ENCODE measurements at regions not wholly inside any gene's neighbourhood (a gene's known extent, or its start where the extent isn't known, plus 50 kb on each side); places are given as distances from the start of the nearest gene placed in this dataset.

DNA sequence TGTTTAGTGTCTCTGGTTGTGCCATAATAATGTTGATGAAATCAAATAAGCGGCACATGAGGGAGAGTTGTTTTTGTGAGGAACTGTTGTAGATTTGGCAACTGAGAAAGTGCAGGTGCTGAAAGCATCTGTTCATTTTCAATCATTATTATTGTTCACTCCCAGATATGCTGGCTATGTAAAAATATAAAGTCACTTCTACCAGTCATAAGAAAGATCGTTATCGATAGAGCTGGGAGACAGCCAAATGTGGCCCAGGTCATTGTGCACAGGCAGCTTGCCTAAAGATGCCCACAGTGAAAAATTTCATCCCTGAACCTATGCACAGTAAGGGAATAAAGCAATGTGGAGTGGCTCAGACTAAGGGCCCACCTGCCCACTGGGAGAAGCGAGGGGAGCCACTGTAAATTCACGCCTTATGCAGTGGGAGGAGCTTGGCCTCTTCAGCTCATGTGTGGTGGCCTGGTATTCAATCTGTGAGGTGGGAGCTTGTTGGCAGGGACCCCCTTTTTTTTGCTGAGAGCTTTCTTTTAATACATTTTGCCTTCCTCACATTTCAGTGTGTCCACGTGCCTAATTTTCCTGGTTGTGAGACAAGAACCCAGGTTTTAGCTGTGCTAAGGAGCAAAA, 1490.8 kb upstream of the TMEM132C start:
- no peak for DNase-seq (ENCODE audit: low spot score, unreplicated experiment)
- Mint-ChIP-seq H3K4me1 (ENCODE audit: low read depth) (no peaks in the 10 kb centered on the region), H3K36me3 (ENCODE audit: insufficient read depth) (no peaks in the 10 kb centered on the region), H3K4me3 (ENCODE audit: low read depth) (no peak overlapping the region), H3K9me3 (ENCODE audit: low read depth) (peaks cover 3% of the 10 kb centered on the region), H3K27me3 (peaks cover 12% of the 10 kb centered on the region), H3K27ac (no peak overlapping the region)
- TF ChIP-seq, protein P1, sequence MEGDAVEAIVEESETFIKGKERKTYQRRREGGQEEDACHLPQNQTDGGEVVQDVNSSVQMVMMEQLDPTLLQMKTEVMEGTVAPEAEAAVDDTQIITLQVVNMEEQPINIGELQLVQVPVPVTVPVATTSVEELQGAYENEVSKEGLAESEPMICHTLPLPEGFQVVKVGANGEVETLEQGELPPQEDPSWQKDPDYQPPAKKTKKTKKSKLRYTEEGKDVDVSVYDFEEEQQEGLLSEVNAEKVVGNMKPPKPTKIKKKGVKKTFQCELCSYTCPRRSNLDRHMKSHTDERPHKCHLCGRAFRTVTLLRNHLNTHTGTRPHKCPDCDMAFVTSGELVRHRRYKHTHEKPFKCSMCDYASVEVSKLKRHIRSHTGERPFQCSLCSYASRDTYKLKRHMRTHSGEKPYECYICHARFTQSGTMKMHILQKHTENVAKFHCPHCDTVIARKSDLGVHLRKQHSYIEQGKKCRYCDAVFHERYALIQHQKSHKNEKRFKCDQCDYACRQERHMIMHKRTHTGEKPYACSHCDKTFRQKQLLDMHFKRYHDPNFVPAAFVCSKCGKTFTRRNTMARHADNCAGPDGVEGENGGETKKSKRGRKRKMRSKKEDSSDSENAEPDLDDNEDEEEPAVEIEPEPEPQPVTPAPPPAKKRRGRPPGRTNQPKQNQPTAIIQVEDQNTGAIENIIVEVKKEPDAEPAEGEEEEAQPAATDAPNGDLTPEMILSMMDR (IDR thresholded peaks at IDR 0.05; ENCODE audit: unreplicated experiment), result no peak

DNA sequence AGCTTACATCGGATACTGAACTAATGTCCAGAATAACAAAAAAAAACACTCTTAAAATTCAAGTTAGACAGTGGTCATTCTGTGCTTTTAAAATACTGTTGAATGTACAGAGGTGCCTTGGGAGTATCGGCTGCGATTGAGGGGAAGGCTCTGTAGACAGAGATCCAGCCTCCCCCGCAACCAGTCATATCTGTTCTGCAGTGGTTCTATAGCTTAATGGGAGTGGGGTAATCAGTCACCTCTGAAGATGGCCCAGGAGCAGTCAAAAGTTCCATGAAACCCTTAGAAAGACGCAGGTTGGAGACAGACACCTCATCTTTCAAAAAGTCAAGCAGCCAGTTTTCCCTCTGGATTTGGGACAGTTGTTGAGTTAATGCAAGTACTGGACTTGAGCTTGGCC, 1486.6 kb upstream of the TMEM132C start:
- no peak overlapping the region for H3K27ac Mint-ChIP-seq
- no peak for DNase-seq (ENCODE audit: low spot score, unreplicated experiment)
- H3K36me3 Mint-ChIP-seq (ENCODE audit: insufficient read depth), result no peaks in the 10 kb centered on the region
- H3K9me3 Mint-ChIP-seq (ENCODE audit: low read depth), result no peaks in the 10 kb centered on the region
- H3K4me3 Mint-ChIP-seq (ENCODE audit: low read depth), result no peak overlapping the region
- H3K27me3 Mint-ChIP-seq, result peaks cover 16% of the 10 kb centered on the region
- no peaks in the 10 kb centered on the region for H3K4me1 Mint-ChIP-seq (ENCODE audit: low read depth)
- TF ChIP-seq, protein P1 (IDR thresholded peaks at IDR 0.05; ENCODE audit: unreplicated experiment), result no peak

DNA sequence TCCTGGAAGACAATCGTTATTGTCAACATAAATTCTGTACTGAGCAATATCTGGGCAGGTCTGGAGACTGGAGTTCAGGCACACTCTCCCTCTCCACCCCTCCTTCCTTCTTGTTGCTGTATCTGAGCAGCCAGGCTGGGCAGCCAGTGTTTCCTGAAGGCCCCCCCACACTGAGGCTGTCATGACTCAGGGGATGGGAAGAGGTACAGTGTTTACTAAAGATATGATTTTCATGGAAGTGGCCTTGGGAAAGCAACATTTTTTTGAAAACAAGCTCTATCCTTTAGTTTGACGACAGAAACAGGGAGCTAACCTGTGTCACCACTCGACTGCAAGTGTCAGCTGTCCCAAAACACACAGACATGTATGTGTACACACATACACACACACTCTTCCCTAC, 1485.4 kb upstream of the TMEM132C start:
- DNase-seq (ENCODE audit: low spot score, unreplicated experiment), result no peak
- no peak overlapping the region for H3K4me3 Mint-ChIP-seq (ENCODE audit: low read depth)
- peaks cover 20% of the 10 kb centered on the region for H3K27me3 Mint-ChIP-seq
- no peaks in the 10 kb centered on the region for H3K36me3 Mint-ChIP-seq (ENCODE audit: insufficient read depth)
- H3K9me3 Mint-ChIP-seq (ENCODE audit: low read depth), result no peaks in the 10 kb centered on the region
- TF ChIP-seq, protein P1 (IDR thresholded peaks at IDR 0.05; ENCODE audit: unreplicated experiment), result no peak
- no peaks in the 10 kb centered on the region for H3K4me1 Mint-ChIP-seq (ENCODE audit: low read depth)
- H3K27ac Mint-ChIP-seq, result no peak overlapping the region

DNA sequence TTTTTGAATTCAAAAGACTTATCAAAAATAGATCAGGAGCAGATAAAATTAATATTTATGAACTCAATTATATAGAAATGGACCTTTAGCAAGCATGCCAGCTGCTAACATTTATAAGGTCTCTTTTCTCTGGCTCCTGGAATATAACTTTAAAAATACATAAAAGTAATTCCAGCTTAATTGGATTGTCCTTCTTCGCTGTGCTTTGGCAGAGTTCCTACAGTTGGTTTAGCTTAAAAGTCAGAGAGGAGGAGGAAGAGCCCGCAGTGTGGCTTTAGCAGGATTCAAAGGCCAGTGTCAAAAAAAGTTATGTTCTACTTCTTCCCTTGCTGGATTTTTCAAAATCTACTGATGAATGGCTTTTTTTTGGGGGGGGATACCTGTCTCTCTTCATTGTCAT, 1484.9 kb upstream of the TMEM132C start:
- no peaks in the 10 kb centered on the region for H3K9me3 Mint-ChIP-seq (ENCODE audit: low read depth)
- no peak overlapping the region for H3K4me3 Mint-ChIP-seq (ENCODE audit: low read depth)
- TF ChIP-seq, protein P1 (IDR thresholded peaks at IDR 0.05; ENCODE audit: unreplicated experiment), result no peak
- no peak for DNase-seq (ENCODE audit: low spot score, unreplicated experiment)
- no peak overlapping the region for H3K27ac Mint-ChIP-seq
- H3K27me3 Mint-ChIP-seq, result peaks cover 20% of the 10 kb centered on the region
- H3K4me1 Mint-ChIP-seq (ENCODE audit: low read depth), result no peaks in the 10 kb centered on the region
- no peaks in the 10 kb centered on the region for H3K36me3 Mint-ChIP-seq (ENCODE audit: insufficient read depth)

DNA sequence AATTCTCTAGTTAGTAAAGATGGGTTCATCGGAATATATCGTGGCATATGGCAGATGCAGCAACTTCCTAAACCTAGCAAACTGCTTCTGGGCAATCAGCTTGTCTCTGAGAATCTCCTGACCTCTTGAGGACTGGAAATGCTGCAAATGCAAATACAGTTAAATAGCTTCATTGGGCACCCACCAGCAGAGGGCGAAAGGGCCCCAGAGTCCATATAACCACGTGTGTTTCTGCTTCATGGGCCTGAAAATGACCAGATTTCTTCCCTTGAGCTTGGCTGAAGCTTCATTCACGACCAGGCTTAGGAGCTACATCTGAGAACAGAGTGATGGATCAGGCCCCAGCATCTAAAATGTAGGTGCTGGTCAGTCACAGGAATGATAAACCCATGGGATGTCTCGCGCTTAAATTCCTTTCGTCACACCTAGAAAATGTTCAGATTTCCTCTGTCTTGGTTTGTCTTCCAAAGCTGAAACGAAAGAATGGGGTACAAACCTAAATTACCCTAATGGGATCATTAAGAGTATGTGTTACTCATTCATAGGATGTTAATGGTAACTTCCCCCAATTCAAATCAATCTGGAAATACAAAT, 1482.5 kb upstream of the TMEM132C start:
- Mint-ChIP-seq H3K4me1 (ENCODE audit: low read depth) (no peaks in the 10 kb centered on the region), H3K27ac (no peak overlapping the region), H3K9me3 (ENCODE audit: low read depth) (no peaks in the 10 kb centered on the region), H3K4me3 (ENCODE audit: low read depth) (no peak overlapping the region), H3K36me3 (ENCODE audit: insufficient read depth) (no peaks in the 10 kb centered on the region), H3K27me3 (peaks cover 24% of the 10 kb centered on the region)
- TF ChIP-seq, protein P1 (IDR thresholded peaks at IDR 0.05; ENCODE audit: unreplicated experiment), result peak; percentile 79
- DNase-seq (ENCODE audit: low spot score, unreplicated experiment), result peak; percentile 41

All from progenitor cell of endocrine pancreas (in vitro differentiated cells).